NCI-H1694 treated with DMSO at 0.1 percent for 48 hours (cell line): ENCODE measurements at regions not wholly inside any gene's neighbourhood (a gene's known extent, or its start where the extent isn't known, plus 50 kb on each side); places are given as distances from the start of the nearest gene placed in this dataset.

Experiments
- DNase-seq: peaks from one replicate; lab custom pipeline; 2025; lab: John Stamatoyannopoulos, UW

DNA sequence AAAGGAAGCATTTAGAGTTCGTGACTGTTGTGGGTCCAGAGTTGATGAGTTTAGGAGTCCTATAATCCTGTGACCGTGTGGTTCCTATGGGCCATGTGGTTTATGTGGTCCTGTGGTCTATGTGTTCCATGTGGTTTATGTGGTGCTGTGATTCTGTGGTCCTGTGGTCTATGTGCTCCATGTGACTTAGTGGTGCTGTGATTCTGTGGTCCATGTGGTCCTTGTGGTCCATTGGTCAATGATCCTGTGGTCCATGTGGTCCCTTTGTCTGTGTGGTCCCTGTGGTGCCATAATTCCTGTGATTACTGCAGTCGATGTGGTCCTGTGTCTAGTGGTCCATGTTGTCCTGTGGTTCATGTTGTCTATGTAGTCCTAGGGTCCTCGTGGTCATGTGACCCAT lies 167.3 kb downstream of the TMEM18 start:
- no peak for DNase-seq

DNA sequence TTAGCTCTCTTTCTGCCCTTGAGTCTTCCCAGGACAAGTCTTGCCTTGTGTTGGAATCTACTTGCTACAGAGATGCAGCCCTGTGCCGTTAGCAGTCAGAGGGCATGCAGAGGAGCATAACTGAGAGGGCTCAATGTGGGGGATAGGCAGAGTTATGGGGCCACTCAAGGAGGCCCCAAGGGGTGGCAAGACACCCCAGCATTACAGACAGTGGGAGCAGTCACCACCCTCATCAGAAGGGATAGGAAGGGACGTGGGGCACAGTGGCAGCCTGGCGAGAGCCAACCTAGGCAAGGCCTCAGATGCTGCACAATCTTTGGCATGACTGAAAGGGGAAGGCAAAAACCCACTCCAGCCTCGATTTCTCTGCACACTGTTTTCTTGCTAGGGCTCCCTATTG lies 169.1 kb downstream of the TMEM18 start:
- DNase-seq, result no peak

DNA sequence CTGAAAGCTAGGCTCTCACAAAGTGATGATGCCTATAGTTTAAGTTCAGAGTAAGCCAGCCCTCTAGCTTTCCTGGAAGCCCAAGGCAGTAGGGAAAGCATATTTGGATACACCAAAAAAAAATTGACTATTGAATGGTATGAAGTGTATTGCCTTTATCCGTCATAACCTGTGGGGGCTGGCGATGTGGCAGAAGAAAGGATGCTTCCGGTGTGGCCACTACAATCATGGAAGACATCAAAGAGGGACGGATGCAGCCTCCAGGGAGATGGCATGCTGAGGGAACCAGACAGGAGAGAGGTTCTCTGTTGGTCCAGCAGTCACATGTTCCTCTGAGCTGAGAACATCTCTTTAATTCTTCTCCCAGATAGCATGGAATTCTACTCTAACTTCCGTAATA lies 170.3 kb downstream of the TMEM18 start:
- no peak for DNase-seq

GRCh38 chr2:506451-506850 lies 170.8 kb downstream of the TMEM18 start:
- DNase-seq, result no peak

- no peak for DNase-seq
Observed at GRCh38 chr2:505941-506340, 171.3 kb downstream of the TMEM18 start.

- no peak for DNase-seq
Observed at GRCh38 chr2:503288-503999, 173.8 kb downstream of the TMEM18 start.

DNA sequence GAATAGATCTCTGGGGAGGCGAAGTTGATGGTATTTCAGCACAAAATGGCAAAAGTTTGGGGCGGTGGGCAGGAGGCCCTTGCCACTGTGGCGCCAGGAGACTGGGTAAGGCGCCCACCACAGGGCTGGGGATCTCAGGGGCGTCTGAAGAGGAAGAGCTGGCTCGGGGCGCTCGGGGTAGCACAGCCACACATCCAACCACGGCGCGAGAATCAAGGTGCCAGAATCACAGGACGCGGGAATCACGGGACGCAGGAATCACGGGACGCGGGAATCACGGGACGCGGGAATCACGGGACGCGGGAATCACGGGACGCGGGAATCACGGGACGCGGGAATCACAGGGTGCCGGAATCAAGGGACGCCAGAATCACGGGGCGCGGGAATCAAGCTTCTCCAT lies 174.4 kb downstream of the TMEM18 start:
- no peak for DNase-seq

GRCh38 chr2:501667-502066 lies 175.5 kb downstream of the TMEM18 start:
- no peak for DNase-seq

DNA sequence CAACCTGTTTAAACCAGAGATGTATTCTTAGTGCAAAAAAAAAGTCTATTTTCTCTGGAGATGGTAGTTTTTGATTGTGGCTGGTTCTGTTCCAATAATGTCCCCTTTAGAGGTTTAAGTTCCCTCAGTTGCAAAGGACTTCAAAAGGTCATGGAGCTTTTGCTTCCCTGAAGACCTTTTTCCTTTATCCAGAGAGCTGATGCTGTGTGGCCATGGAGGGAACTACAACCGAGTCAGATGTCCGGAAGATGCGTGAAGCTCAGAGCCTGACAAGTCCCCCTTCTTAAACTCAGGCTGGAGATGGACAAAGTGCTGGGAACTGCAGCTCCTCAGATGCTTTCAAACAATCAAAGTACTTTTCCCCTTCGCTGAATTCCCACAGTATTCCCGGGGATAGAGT lies 176.1 kb downstream of the TMEM18 start:
- no peak for DNase-seq

DNA sequence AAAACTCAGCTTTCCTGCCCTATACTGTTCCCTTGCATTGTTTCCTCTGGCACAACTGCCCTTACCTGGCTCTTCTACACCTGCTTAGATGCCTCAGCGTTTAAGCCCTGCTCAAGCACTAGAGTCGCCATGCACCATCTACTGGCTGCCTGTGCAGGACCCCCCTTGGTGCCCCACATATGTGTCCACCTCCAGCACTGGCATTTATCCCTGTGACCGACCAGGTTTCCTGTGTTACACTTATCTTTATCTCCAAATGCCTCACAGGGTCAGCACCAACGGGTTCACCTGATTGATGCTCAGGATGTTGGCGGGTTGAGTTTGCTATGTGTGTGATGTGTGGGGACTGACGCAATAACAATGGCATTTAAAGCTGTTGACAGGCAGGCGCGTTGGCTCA lies 177.5 kb downstream of the TMEM18 start:
- no peak for DNase-seq

GRCh38 chr2:498493-499178 lies 178.6 kb downstream of the TMEM18 start:
- DNase-seq, result no peak

GRCh38 chr2:497770-498492 lies 179.3 kb downstream of the TMEM18 start:
- DNase-seq, result no peak

- no peak for DNase-seq
Observed at GRCh38 chr2:496729-497128, 180.5 kb downstream of the TMEM18 start.

GRCh38 chr2:495745-496275 lies 181.4 kb downstream of the TMEM18 start:
- no peak for DNase-seq

GRCh38 chr2:494853-495252 lies 182.4 kb downstream of the TMEM18 start:
- DNase-seq, result no peak

DNA sequence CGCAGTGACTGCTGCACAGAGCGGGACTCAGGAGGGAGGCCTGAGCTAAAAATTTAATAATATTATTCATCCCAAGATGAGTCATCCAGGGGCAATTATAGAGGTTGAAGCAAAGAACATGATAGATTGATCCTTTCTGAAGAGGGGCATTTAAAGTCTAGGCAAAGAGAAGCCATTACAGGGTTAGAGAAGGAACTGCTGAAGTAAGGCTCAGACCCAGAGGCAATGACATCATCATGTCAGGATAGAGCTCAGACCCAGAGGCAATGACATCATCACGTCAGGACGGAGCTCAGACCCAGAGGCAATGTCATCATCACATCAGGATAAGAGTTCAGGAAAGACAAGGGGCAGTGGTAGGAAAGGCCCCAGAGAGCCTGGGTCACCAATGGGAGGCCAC lies 184.0 kb downstream of the TMEM18 start:
- DNase-seq, result no peak

GRCh38 chr2:492178-492577 lies 185.0 kb downstream of the TMEM18 start:
- DNase-seq, result no peak

DNA sequence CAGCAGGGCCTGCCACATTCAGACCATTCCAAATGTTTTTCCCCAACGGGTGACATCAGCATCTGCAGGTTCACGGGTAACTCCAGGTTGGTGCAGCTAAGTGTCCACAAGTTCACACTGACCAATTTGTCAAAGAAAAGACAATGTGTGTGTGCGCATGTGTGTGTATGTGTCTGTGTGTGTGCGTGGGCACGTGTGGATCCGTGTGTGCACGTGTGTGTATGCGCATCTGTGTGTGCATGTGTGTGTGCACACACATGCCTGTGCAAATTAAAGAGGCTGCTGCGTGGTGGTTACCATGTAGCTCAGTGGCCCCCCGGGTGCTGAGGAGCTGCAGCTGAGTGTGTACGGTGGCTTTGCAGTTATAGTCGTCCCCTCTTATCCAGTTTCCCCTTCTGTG lies 187.4 kb downstream of the TMEM18 start:
- DNase-seq, result no peak

DNA sequence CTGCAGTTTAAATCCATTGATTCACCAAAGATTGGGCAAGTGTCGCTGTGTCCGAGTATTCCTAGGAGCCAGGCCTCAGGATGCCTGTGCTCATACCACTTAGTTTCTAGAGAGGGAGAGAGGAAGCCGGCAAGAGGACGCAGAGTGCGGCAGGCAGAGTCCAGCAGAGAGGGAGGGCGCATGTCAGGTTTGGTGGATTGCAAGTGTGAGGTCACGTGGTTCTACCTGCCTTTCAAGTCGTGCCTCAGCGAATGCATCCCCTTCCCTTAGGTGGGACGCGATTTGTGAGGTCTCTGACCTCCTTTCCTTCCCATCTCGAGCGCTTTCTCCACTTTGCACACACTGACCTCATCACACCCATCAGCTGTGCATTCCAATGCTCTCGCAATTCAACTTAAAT lies 188.1 kb downstream of the TMEM18 start:
- DNase-seq, result no peak

DNA sequence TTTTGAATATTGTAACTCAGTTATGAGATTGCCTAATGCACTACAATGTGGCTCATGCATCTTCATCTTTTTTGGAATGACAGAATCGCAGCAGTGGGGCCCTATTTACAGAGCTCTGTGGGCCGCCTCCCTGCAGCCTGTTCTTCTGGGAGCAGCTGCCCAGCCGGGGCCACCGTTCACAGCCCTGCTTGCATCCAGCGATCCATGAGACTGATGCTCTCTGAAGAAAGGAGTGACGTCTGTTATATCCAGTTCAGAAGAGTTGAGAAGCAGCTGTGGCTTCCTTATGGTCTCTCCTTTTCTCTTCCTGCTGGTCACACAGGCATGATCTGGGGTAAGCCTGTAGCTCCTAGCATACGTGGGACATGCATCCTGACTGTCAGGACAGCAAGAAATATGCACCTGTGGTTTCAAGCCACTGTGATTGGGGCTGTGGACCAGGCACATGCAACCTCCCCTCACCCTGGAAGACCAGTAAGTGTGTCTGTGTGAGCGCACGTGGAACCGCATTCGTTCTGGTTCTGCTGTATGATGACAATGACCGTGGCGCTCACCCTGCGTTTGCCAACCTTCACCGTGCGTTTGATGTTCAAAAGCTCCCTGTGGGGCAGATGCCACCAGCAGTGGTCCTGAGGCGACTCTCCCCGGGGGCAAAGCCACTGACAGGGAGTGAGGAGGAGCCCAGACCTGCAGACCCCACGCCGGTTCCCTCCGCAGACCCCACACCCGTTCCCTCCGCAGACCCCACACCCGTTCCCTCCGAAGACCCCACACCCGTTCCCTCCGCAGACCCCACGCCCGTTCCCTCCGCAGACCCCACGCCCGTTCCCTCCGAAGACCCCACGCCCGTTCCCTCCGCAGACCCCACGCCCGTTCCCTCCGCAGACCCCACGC lies 189.8 kb downstream of the TMEM18 start:
- no peak for DNase-seq

GRCh38 chr2:486371-486770 lies 190.8 kb downstream of the TMEM18 start:
- no peak for DNase-seq

DNA sequence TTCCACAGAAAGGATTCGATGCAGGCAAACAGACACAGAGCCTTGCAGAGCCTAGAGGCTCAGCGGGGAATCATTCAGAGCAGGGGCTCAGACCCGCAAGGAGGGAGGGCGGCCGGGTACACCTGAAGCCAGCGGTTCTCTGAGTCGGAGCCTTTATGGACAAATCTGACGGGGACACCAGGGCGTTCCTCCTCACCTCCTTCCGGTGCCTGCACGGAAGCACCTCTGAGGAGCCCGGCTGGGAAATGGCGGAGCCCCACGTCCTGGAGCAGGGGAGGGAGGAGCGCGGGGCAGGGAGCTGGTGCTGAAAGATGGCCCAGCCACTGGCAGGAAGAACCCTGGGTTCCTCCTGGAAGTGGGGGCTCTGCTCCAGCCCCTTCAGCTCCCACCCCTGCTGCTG lies 193.5 kb upstream of the ALKAL2 start:
- no peak for DNase-seq
